Kidney (tissue), 13 donors: ENCODE measurements at regions not wholly inside any gene's neighbourhood (a gene's known extent, or its start where the extent isn't known, plus 50 kb on each side); places are given as distances from the start of the nearest gene placed in this dataset.
"Not testable (repeated sequence)": the region's sequence is repeated elsewhere in the genome, so short reads cannot be mapped to it uniquely, and the experiment has no call there.

ENCODE experiments used
- DNase-seq, 5 donors: peaks; one replicate each; pipeline ENCODE4 v3.0.0-alpha.2; 2013 to 2020
- FAIRE-seq: peaks from 2 replicates; lab custom pipeline; 2012; peaks lifted over from hg19 to GRCh38; lab: Jason Lieb, UNC
- H3K27ac ChIP-seq, 2 donors: one replicate each; pipeline ENCODE4 v1.7.0; 2013; ENCODE audit warnings: low read depth in 2 of 2, low read length in 2 of 2, inconsistent platforms in 1 of 2
- H3K27me3 ChIP-seq: one replicate; pipeline ENCODE4 v1.7.1; 2013; ENCODE audit warnings: low read length, inconsistent platforms; ENCODE audit not compliant: control insufficient read depth, insufficient read depth
- H3K36me3 ChIP-seq, 3 donors: one replicate each; pipeline versions ENCODE4 v1.7.0 to v1.7.1; 2013; ENCODE audit warnings: low read length in 3 of 3, control low read depth in 1 of 3, inconsistent platforms in 1 of 3; ENCODE audit not compliant: insufficient read depth in 3 of 3, control insufficient read depth in 2 of 3
- H3K4me1 ChIP-seq, 3 donors: one replicate each; pipeline versions ENCODE4 v1.7.0 to v1.7.1; 2013; ENCODE audit warnings: low read length in 3 of 3, inconsistent platforms in 1 of 3, low read depth in 1 of 3; ENCODE audit not compliant: control insufficient read depth in 2 of 3, insufficient read depth in 2 of 3
- H3K4me3 ChIP-seq, 3 donors: one replicate each; pipeline versions ENCODE4 v1.7.0 to v1.8.1; 2013; ENCODE audit warnings: low read length in 3 of 3, control low read depth in 1 of 3, inconsistent platforms in 1 of 3
- H3K9ac ChIP-seq, 3 donors: one replicate each; pipeline versions ENCODE4 v1.7.0 to v1.7.1; 2013; ENCODE audit warnings: low read length in 3 of 3, control low read depth in 1 of 3, inconsistent platforms in 1 of 3
- H3K9me3 ChIP-seq, 3 donors: one replicate each; pipeline versions ENCODE4 v1.7.0 to v1.7.1; 2013; ENCODE audit warnings: low read length in 3 of 3, control low read depth in 1 of 3, inconsistent platforms in 1 of 3; ENCODE audit not compliant: control insufficient read depth in 2 of 3, insufficient read depth in 1 of 3
- CTCF ChIP-seq: IDR thresholded peaks from 3 replicates; pipeline ENCODE4 v1.5.1; 2012; ENCODE audit warnings: mild to moderate bottlenecking, moderate library complexity, borderline replicate concordance; ENCODE audit not compliant: insufficient read depth; ENCODE audit errors: extremely low read depth
- intact Hi-C: fragments of 100-400 bp; cut with DNase I; formaldehyde crosslinking; loops from one replicate; pipeline ENCODE4 v1.11.1; 2022
- donor health status: control.
- donor health status: control.
- donor health status: control.
- donor health status: control.
- donor health status: control.
- donor health status: DM: yes; HTN: yes; CAD: no.
- donor health status: Normal renal cell carcinoma (clear cell type).

- FAIRE-seq = no peak
- DNase-seq = no peak
- no peak for TF ChIP-seq CTCF
These were observed 398.4 kb upstream of the KCNMB2 start for GRCh38 chr3:178137831-178138230.

GRCh38 chr3:178139116-178139515 is 397.1 kb upstream of the KCNMB2 start:
- DNase-seq (no peak), FAIRE-seq (no peak)
- H3K27me3 ChIP-seq = no peaks in the 10 kb centered on the region
- H3K27ac ChIP-seq = no peak overlapping the region
- H3K4me1 ChIP-seq = no peaks in the 10 kb centered on the region
- no peak for TF ChIP-seq CTCF
- H3K9me3 ChIP-seq = no peaks in the 10 kb centered on the region
- intact Hi-C loops = no loop called here
- no peak overlapping the region for H3K9ac ChIP-seq
- no peaks in the 10 kb centered on the region for H3K36me3 ChIP-seq
- H3K4me3 ChIP-seq = no peak overlapping the region

More at GRCh38 chr3:178137831-178138230, 398.4 kb upstream of the KCNMB2 start:
- Histone ChIP-seq H3K4me3 (no peak overlapping the region), H3K9ac (no peak overlapping the region), H3K27ac (no peak overlapping the region), H3K9me3 (no peaks in the 10 kb centered on the region), H3K36me3 (no peaks in the 10 kb centered on the region), H3K4me1 (no peaks in the 10 kb centered on the region), H3K27me3 (no peaks in the 10 kb centered on the region)
- intact Hi-C loops = no loop called here

- H3K36me3 ChIP-seq = no peaks in the 10 kb centered on the region
- H3K9ac ChIP-seq = no peak overlapping the region
- no peak for DNase-seq
- no peak overlapping the region for H3K27ac ChIP-seq
- no peaks in the 10 kb centered on the region for H3K9me3 ChIP-seq
- no peak for FAIRE-seq
- H3K4me1 ChIP-seq = no peaks in the 10 kb centered on the region
- H3K4me3 ChIP-seq = no peak overlapping the region
- no peaks in the 10 kb centered on the region for H3K27me3 ChIP-seq
- intact Hi-C loops = no loop called here
- no peak for TF ChIP-seq CTCF
These were observed 395.5 kb upstream of the KCNMB2 start for GRCh38 chr3:178140531-178141304.

GRCh38 chr3:178141305-178141684 is 394.9 kb upstream of the KCNMB2 start:
- H3K4me3 ChIP-seq, H3K36me3 ChIP-seq, intact Hi-C loops, FAIRE-seq, H3K27me3 ChIP-seq, H3K27ac ChIP-seq, H3K9me3 ChIP-seq, H3K4me1 ChIP-seq, DNase-seq, H3K9ac ChIP-seq: not testable (repeated sequence)
